HT-29 (cell line): ENCODE measurements at regions not wholly inside any gene's neighbourhood (a gene's known extent, or its start where the extent isn't known, plus 50 kb on each side); places are given as distances from the start of the nearest gene placed in this dataset.
"Not testable (repeated sequence)": the region's sequence is repeated elsewhere in the genome, so short reads cannot be mapped to it uniquely, and the experiment has no call there.

ENCODE experiments used
- DNase-seq: peaks from one replicate; pipeline ENCODE4 v3.0.0-alpha.2; 2015; ENCODE audit warnings: low spot score

DNA sequence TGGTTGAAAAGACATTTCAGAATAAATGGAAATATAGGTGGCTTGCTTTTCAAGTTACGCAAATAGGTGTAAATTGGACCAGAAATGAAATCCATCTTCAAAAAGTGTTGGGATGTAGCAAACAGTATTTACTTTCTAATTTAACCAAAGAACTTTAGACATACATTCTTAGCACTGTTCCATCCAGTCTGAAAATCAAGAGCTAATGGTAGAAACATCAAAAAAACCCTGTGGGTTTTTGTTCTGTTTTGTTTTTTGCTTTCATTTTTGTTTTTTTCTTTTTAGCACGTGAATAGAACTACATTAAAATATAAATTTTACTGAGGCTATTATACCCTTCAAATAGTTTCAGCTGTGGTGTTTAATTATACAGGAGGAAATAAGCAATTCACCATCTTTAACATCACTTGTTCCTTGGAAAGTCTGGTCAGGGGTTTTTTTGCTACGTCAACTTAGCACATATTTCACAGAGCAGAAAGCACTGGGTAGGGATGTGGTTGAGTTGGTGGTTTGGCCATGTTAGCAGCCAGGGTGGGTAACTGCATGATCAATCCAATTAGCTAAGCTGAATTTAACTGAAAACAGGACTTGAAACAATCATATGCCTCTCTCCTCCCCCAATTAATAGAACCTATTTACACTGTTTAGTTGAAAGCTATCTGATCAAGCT lies 275.4 kb upstream of the PFKP start:
- no peak for DNase-seq

DNA sequence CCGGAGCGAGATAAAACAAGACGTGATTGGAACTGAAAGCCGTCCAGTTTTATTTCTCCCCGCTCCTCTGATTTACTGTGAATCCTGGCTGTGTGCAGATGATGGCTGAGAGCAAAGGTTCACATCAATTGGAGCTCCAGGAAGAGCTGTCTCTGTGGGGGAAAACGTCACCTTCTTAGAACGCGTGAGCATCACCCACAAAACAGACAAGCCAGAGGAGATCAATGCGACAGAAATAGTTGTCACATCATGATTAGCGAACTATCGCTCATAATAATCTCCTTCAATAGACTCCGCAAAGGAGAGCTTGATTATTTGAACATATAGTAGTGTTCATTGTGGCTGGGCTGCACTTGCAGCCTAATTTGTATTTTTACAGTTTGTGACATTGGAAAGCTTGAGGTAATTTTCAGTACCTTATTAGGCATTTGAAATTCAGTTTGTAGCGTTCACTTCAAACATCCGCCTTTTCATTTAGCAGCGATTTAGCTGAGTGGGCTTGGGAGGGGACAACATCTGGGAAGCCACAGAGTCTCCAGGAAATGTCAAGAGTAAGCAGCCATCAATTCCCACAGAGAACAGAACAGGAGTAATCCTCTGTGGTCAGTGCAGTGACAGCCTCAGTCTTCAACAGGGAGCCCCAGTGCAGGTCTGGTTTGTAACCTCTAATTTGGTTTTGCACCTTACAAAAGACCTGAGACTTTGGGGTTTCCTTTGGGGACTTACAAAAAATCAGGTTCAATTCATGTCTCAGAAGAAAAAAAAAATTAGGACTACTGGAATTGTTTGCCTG lies 276.8 kb upstream of the PFKP start:
- no peak for DNase-seq

DNA sequence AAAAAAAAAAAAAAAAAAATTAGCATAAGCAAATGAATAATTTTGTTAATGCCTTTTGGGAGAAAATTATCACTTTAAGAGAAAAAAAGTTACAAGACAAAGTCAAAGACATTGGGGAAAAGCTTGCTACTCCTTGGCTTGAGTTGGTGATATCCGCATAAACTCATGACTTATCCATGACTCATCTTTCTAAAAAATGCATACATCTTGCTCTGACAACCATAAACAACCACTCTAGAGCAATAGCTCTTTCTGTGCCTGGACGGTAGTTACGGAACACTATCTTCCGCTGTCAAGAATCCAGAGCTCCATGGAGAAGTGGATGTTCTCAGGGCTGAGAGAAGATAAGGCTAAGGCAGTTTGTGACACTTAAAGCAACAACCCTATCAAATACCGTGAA lies 281.1 kb upstream of the PFKP start:
- no peak for DNase-seq

DNA sequence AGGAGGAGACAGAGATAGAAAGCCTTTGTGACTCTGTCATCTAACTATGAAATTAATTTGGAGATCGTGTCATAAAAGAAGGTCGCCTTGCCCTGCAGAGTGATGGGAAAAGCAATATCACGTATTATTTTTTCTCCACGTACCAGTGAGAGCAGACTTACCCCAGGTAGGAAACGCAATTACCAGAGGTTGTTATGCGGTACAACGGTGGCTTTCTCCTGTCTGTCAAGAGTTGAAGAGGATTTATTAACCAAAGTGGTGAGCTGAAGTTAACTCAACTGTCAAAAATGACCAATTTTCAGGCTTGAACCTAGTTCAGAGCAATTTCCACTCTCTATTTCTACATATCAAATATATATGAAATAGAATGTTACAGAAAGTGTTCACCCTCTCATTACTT lies 282.6 kb upstream of the PFKP start:
- no peak for DNase-seq

DNA sequence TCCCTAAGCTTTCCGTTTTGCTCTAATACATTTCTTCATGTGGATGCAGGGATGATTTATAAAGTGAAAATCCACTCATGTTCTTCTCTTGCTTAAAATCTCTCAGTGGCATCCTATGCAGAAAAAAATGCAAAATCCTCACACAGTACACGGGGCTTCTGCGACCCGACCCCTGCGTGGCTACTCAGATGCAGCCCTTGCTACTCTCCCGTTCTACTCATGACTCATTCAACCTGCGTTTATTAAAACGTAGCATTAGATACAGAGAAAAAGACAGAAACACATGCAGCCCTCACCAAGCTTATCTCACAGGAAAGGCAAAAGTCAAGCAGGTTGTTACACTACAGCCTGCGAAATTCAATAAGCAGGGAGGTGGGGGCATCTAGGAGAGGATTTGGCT lies 284.4 kb upstream of the PFKP start:
- DNase-seq, result no peak

DNA sequence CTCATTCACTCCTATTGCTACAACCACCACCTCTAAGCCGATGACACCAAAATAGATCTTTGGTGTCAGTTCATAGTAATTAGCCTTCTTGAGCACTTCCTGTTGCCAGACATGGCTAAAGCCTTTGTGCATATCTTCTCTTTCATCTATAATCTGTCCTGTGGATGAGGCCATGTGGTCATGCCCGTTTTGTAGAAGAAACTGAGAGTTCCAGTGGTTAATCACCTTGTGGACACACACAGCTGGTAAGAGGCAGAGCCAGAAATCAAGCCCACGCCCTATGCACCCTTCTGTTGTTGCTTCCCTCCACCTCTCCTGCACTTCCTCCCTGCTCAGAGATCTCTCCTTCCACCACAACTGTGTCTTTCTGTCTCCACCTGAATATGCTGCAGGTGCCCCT lies 285.1 kb upstream of the PFKP start:
- DNase-seq, result no peak

DNA sequence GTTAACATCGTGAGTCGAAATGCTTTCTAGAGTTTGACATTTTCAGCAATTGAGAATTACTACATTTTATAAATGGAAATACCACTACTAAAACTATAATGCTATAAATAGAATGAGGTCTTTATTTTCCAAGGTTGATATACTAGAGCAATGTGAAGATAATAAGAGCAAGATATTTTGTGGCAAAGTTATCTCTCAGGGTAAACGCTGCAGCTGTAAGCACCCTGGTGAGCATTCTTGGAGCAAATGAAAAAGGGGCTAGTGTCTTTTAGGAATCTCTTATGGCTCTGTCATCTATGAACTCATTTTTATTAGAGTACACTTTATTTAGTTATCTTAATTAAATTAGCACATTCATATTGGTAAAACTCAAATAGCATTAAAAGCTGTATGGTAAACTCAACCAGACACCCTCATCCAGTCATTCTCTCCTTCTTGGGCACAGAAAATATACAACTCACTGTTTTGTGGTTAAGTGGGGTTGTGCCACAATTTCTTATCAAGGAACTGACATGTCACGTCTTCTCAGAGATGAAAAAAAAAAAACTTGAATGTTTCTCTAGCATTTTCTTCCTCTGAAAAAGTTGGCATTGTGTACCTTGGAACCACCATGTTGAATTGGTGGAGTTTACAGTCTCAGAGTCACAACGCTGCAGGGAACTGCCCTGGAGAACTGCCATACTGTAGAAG lies 289.5 kb upstream of the PFKP start:
- no peak for DNase-seq

DNA sequence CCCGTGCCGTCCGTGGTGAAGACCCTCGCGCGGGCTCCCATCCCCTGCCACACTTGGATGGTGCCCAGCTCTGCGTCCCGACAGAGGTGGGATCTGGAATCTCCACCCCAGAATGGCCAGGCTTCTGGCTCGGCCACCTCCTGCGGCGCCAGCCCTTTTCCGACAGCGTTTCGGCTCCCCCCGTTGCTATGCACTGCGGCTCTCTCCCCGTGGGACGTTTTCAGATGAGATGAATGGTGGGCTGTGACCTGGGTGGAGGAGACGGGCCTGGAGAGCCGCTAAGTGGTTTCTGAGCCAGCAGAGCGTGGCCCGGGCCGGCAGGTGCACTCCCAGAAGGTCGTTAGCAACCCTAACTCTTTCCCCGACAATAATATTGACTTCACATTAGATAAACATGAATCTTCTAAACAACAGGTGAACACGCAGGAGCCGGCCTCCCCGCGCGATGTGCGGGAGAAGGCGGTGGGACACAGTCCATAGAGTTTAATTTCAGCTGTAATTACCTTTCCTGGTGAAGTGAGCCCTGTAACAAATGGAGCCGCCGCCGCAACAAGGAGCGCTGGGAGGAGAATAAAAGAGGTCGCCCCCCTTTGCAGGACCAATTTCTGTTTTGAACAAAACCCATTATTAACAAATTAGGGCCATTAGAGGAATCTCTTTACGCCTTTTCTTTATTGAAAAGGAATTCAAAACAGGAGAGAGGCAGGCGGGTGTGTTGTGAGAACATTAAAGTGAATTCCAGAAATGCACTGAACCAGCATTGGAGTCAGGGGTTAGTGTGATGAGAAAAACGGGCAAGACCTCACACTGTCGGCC lies 294.3 kb upstream of the PFKP start:
- no peak for DNase-seq

DNA sequence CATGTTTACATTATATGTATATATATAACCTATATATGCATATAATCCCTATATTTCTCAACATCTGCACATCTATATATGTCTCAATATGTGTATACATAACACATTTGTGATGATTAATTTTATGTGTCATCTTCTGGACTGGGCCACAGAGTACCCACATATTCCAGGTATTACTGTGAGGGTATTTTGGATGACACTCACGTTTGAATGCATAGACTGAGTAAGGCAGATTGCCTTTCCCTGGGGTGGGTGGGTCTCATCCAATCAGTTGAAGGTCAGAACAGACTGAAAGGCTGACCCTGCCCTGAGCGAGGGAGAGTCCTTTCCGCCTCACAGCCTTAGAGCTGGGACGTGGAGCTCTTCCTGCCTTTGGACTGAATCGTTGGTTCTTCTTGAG lies 295.2 kb upstream of the PFKP start:
- no peak for DNase-seq

DNA sequence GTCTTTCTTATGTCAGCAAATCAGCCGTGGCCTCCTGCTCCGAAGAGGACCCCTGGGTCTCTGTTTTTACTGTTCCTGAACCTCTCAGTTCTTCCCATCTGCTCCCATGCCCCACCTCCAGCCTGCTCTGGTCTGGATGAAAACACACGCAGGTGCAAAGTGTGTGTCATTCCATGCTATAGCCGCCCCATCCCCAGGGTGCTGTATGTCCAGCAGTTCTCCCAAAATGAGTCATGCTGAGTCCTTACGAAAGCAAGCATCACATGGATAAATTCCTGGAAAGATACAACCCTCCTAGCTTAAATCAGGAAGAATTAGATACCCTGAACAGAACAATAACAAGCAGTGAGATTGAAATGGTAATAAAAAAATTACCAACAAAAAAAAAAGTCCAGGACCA lies 300.1 kb upstream of the PFKP start:
- not testable (repeated sequence) for DNase-seq

DNA sequence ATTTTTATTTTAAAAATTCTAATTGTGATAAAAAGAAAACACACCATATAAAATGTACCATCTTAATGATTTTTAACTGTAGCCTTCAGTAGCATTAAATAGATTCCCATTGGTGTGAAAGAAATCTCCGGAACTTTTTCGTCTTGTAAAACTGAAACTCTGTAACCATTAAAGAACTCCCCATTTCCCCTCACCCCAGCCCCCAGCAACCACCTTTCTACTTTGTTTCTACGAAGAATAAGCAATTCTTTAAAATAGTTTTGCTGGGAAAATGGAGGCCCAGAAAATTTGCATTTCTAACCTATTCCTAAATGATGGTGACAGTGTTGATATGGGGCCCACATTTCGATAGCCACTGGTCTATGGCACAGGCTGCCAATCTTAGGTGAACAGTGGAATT lies 305.4 kb upstream of the PFKP start:
- DNase-seq, result no peak

DNA sequence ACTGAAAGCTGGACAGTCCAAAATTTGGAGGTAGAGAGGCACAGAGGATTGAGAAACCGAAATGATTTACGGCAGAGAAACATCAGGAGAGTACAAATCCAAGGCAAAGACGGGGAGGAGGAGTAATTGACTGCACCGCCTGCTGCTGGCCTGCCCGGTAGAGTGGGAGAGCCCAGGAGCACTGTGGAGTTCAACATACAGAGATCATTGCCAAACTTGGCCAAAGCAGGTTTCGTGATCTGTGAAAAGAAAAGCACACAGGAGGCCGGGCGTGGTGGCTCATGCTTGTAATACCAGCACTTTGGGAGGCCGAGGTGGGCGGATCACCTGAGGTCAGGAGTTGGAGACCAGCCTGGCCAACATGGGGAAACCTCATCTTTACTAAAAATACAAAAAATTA lies 306.0 kb upstream of the PFKP start:
- DNase-seq, result no peak

DNA sequence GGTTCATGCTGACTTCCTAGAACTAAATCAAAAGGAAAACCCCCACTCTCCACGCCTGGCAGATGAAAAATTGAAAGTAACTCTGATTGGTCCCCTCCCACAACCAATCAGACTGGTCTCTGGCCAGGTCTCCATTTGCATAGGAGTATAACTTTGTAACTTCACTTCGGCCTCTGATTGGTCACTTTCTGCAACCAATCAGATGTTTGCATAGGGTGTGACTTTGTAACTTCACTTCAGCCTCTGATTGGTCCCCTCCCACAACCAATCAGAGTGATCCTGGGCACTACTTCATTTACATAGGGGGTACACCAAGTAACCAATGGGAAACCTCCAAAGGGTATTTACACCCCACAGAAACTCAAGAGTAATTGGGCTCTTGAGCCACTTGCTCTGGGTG lies 306.6 kb upstream of the PFKP start:
- no peak for DNase-seq

DNA sequence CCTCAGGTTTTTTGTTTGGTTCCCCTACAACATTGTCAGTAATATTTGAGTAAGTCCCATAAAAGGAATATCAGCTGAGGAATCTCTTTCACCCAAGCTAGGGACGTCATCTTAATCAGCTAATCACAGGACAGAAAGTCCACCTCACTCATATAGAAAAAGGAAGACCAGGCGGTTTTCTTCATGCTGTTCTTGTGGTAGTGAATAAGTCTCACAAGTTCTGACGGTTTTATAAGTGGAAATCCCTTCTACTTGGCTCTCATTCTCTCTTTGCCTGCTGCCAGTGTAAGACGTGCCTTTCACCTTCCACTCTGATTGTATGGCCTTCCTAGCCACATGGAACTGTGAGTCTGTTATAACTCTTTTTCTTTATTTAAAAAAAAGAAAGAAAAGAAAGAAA lies 308.1 kb upstream of the PFKP start:
- no peak for DNase-seq

DNA sequence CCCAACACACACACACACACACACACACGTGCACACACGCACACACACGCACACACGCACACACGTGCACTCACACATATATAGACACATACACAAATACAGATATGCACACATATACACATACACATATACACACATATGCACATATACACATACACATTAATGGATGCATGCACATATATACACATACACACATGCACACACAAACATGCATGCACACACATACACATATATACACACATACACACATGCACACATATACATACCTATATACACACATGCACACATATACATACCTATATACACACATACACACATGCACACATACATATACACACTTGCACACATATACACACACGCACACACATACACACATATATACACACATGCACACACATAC lies 312.4 kb upstream of the PFKP start:
- no peak for DNase-seq

DNA sequence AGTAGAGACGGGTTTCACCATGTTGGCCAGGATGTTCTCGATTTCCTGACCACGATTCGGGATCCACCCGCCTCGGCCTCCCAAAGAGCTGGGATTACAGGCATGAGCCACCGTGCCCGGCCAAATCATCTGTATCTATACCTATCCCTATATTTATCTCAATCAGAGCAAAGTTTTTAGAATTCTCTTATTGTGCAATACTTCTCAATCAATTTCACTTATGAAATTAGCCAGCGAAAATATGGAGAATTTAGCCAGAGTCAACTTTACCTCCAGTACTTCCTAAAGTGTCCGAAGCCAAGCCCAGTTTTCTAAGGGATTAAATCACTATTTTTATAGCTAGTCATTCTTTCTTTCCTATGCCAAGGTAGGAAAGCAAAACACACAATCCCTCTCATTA lies 319.1 kb upstream of the PFKP start:
- DNase-seq, result no peak

DNA sequence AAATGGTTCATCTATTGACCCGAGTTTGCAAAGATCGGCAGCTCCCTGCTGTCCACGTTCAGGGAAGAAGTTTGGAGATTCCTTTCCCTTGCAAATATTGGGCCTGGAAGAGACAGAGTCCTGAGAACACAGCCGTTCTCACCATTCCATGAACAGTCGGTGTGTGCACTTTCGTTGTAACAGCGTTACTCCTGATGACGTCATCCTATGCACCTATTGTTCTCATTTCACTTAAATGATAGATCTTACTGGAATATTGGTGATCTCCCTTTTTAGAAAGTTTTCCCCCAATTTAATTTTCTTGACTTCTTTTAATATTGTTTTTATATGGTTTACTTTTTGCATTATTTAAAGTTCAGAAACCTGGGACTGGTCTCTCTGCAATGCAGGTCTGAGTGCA lies 320.7 kb upstream of the PFKP start:
- DNase-seq, result no peak

DNA sequence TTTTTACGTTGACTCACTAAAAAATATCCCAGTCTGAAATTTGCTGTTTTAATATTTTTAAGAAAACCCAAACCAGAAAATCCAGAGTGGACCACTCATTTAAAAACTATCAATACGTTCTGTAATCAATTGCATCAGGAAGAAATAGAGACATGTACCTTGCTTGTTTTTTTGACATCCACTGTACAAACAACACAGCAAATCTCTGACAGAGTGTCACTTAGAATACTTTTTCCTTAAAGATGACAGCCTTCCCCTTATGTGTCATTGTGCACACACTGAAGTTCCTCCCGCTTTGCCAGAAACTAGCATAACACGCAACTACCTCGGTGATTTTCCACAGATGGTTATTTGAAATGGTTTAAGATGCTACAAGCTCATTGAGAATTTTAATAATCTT lies 321.7 kb upstream of the PFKP start:
- DNase-seq, result no peak

DNA sequence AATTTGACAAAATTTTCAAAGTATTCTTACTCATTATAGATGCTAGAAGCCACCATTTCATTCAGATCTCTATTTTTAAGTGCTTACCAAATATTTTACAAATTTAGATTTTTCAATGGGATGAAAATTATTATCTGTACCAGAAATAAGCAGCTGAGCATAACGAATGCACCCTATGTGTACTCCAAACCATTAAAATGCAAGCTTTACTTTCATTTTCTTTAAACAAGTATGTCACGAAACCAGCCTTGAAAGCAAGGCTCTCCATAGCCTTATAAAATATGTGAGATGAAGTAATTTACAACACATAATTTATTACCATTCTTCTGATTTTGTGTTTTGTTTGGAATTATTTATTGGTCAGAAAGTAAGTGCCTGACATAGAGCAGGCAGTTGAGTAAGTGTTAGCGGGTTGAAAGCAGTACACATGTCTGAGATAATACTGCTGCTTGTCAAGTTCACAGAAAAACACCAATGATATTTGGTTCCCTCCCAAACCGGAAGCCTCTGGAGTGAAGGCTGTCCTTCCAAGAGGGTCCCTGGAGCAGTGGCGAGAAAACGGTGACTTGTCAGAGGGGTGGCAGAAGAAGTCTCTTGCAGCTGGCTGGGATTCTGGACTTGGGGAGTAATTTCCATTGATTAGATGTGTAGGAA lies 322.7 kb upstream of the PFKP start:
- no peak for DNase-seq

DNA sequence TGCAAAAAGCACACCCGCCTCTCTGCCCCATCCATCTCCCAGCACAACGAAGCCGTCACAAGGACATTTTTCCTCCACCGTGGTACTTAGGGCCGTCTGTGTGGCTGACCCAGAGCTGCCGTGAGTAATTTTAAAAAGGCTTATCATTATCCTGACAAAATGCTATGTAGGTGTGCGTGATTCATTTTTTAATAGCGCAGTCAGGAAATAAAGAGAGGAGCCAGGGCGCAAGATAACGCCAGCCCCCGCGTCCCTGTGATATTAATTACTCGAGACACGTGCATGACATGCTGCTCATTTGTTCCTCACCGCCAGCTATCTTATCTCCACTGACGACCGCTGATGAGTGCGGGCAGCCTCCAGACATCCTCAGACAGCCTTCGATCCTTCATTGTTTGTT lies 332.7 kb upstream of the PFKP start:
- no peak for DNase-seq

DNA sequence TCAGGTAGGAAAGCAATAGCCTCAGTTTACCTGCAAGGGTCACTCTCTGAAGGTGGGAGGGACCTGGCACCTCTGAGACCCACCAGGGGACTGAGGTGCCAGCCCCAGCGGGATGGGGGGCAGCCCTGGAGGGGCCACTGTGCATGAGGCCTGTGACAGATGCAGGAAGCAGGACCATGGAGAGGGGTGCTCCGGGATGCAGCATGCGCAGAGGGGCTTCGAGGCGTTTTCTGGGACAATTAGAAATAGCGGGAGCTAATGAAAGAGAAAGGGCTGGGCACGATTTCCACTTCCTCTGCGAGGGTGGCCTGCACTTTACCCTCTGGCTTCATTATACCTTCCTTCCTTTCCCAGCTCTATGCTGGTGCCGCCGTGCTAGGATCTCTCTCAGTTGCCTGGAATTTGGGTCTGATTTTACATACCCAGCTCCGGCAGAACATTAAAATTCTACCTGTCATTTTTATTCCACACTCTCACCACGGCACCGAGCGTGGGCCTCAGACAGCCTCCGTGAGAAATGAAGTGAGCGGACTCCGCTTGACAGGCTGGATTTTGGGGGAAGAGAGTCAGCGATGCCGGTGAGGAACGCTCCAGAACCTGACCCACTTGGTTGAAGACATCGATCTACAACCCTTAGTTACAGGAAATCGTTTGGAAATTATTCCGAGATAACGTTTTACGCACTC lies 333.9 kb upstream of the PFKP start:
- no peak for DNase-seq
